Stomach (tissue), 8 donors: ENCODE measurements at regions not wholly inside any gene's neighbourhood (a gene's known extent, or its start where the extent isn't known, plus 50 kb on each side); places are given as distances from the start of the nearest gene placed in this dataset.

ENCODE experiments used
- DNase-seq, 2 donors: peaks; one replicate each; pipeline versions ENCODE4 v3.0.0 to v3.0.0-alpha.2; 2013 to 2019
- H3K27ac ChIP-seq, 5 donors: fragments of 200-600 bp in 4 of 5; sonication (generic) in 4 of 5; one replicate each; pipeline ENCODE4 v1.5.1; 2013 to 2019; ENCODE audit warnings: mild to moderate bottlenecking in 1 of 5, moderate library complexity in 1 of 5
- H3K27me3 ChIP-seq, 3 donors: fragments of 200-600 bp; sonication (generic); one replicate each; pipeline ENCODE4 v1.5.1; 2017 to 2019; ENCODE audit warnings: mixed run types in 1 of 3
- H3K36me3 ChIP-seq, 4 donors: fragments of 200-600 bp; sonication (generic); 1 replicate in 3 of 4; 2 replicates in 1 of 4; pipeline ENCODE4 v1.5.1; 2016 to 2019
- H3K4me1 ChIP-seq, 4 donors: fragments of 200-600 bp; sonication (generic); one replicate each; pipeline ENCODE4 v1.5.1; 2016 to 2019
- H3K4me3 ChIP-seq, 4 donors: fragments of 200-600 bp; sonication (generic) in 3 of 4; one replicate each; pipeline ENCODE4 v1.5.1; 2016 to 2019; ENCODE audit warnings: mild to moderate bottlenecking in 1 of 4
- H3K9me3 ChIP-seq, 4 donors: fragments of 200-600 bp; sonication (generic); one replicate each; pipeline ENCODE4 v1.5.1; 2016 to 2019
- CTCF ChIP-seq, 7 experiments: fragments of 450-650 bp in 4 of 7; fragments of 200-600 bp in 3 of 7; sonication (generic) in 3 of 7; IDR thresholded peaks; one replicate each; pipeline ENCODE4 v1.5.1; 2016 to 2019; ENCODE audit warnings: antibody characterized with exemption in 7 of 7, control low read depth in 2 of 7, mild to moderate bottlenecking in 1 of 7
- EP300 ChIP-seq: sonication (generic); formaldehyde crosslinking; IDR thresholded peaks from one replicate; pipeline ENCODE4 v1.6.1; 2017; ENCODE audit warnings: antibody characterized with exemption
- POLR2A ChIP-seq, 4 donors: fragments of 450-650 bp; IDR thresholded peaks; one replicate each; pipeline ENCODE4 v1.6.1; 2016; ENCODE audit warnings: antibody characterized with exemption in 4 of 4, control low read depth in 2 of 4, mild to moderate bottlenecking in 1 of 4, moderate library complexity in 1 of 4
- POLR2AphosphoS5 ChIP-seq, 3 donors: sonication (generic); formaldehyde crosslinking; IDR thresholded peaks; one replicate each; pipeline ENCODE4 v1.6.1; 2016; ENCODE audit warnings: antibody characterized with exemption in 3 of 3
- WGBS, 5 donors: extraction: QIAGEN DNeasy Blood & Tissue Kit in 3 of 5; methylation state at CpG; one replicate each; pipeline versions ENCODE4 v1.1.5 to v1.1.7; 2013 to 2018; 5-methylcytosine and 5-hydroxymethylcytosine counted together
- intact Hi-C: fragments of 100-400 bp; cut with DNase I; formaldehyde crosslinking; loops from one replicate; pipeline ENCODE4 v1.15.1; 2023; ENCODE audit warnings: low total_unique reads
- donor health status: healthy with polysubstance abuse.
- donor health status: Bipolar disorder and iron deficiency.
- donor health status: healthy.

DNA sequence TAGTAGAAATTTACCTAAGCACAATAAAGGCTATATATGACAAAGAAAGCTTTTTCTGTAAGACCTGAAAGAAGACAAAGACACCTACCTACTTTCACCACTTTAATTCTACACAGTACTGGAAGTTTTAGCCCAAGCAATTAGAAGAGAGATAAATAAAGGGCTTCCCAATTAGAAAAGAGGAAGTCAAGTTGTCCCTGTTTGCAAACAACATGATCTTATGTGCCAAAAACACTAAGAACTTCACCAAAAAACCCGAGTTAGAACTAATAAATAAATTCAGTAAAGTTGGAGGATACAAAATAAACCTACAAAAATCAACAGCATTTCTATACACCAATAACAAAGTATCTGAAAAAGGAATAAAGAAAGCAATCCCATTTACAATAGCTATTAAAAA lies 190.9 kb downstream of the NR2F2 start:
- Histone ChIP-seq H3K4me1 (no peaks in the 10 kb centered on the region), H3K27ac (no peak overlapping the region), H3K9me3 (peaks cover 0 to 10% (median 6%) of the 10 kb centered on the region in 4 donors), H3K27me3 (no peaks in the 10 kb centered on the region), H3K4me3 (no peak overlapping the region), H3K36me3 (no peaks in the 10 kb centered on the region)
- no peak for TF ChIP-seq POLR2A (IDR thresholded peaks at IDR 0.05)
- no peak for TF ChIP-seq CTCF (IDR thresholded peaks at IDR 0.05)
- TF ChIP-seq EP300 = no peak
- no peak for TF ChIP-seq POLR2AphosphoS5 (IDR thresholded peaks at IDR 0.05)
- intact Hi-C loops = no loop called here
- no peak for DNase-seq
- 70 to 88% (median 79%) methylated on average over 1 of the region's 1 CpG for WGBS, 5 donors

DNA sequence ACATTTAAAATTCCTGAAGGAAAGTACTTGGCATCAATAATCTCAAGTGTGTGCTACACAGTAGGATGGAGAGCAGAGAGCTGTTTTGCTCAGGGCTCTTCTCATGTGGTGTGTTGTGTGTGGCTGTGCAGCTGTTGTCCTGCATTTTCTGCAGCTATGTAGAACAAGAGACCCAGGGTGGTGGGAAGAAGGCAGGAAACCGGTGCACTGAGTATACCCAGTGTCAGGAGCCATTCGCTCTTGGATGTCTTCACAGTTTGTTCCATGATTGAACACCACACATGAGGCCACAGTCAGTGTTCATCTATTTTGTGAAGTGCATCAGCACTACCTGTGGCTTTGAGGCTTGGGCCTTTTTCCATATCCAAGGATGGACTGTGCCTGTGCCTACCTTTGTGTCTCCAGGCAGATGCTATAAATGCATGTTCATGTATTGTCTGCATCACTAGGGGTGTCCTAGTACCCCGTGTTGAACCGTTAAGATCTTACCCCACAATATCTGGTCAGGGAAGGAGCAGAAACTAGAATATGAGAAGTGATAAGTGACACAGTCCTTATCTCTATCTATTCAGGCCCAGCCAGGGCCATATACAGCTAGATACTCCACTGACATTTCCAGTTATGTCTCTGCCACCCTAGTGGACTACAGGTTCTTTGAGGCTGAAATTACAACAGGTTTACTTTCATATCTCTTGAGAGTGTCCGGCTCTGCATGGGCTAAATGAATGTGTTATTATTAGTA lies 194.3 kb downstream of the NR2F2 start:
- H3K36me3 ChIP-seq = no peaks in the 10 kb centered on the region
- H3K4me1 ChIP-seq = no peaks in the 10 kb centered on the region
- TF ChIP-seq POLR2AphosphoS5 (IDR thresholded peaks at IDR 0.05) = no peak
- no peak for TF ChIP-seq CTCF (IDR thresholded peaks at IDR 0.05)
- TF ChIP-seq EP300 = no peak
- TF ChIP-seq POLR2A (IDR thresholded peaks at IDR 0.05) = no peak
- peaks cover 0 to 10% (median 6%) of the 10 kb centered on the region in 4 donors for H3K9me3 ChIP-seq
- no peak overlapping the region for H3K4me3 ChIP-seq
- DNase-seq = no peak
- WGBS, 5 donors = 65 to 77% (median 68%) methylated on average over 5 of the region's 5 CpGs
- intact Hi-C loops = no loop called here
- no peaks in the 10 kb centered on the region for H3K27me3 ChIP-seq
- no peak overlapping the region for H3K27ac ChIP-seq

DNA sequence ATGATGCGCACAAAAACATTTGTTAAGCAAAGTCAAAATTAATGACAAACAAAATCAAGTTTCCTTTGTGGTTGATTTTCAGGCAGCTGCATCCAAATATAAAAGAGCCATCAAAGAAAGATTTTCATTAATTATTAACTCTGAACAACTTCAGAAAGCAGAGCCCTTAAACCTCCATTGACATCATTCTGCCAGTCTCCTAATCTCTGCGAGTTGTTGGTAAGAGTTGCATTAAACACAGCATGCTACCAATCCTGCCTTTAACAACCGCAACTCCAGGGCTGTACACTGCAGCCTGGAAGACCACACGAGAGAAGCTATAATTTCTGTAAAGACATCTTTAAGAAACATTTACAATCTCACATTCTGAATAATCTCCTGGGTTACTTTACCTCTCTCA lies 204.6 kb downstream of the NR2F2 start:
- Histone ChIP-seq H3K4me1 (no peaks in the 10 kb centered on the region), H3K27me3 (no peaks in the 10 kb centered on the region), H3K27ac (no peak overlapping the region), H3K9me3 (no peaks in the 10 kb centered on the region), H3K36me3 (no peaks in the 10 kb centered on the region), H3K4me3 (no peak overlapping the region)
- DNase-seq = no peak
- 47 to 62% (median 55%) methylated on average over 4 of the region's 4 CpGs for WGBS, 5 donors
- intact Hi-C loops = no loop called here
- TF ChIP-seq EP300 (no peak), CTCF (IDR thresholded peaks at IDR 0.05) (no peak), POLR2AphosphoS5 (IDR thresholded peaks at IDR 0.05) (no peak), POLR2A (IDR thresholded peaks at IDR 0.05) (no peak)

GRCh38 chr15:96538491-96538890 lies 208.0 kb downstream of the NR2F2 start:
- no peak for TF ChIP-seq POLR2A (IDR thresholded peaks at IDR 0.05)
- intact Hi-C loops = no loop called here
- H3K4me1 ChIP-seq = no peaks in the 10 kb centered on the region
- H3K27ac ChIP-seq = no peak overlapping the region
- no peak for DNase-seq
- WGBS, 5 donors = 77 to 83% (median 80%) methylated on average over 3 of the region's 3 CpGs
- H3K4me3 ChIP-seq = no peak overlapping the region
- no peaks in the 10 kb centered on the region for H3K9me3 ChIP-seq
- H3K36me3 ChIP-seq = no peaks in the 10 kb centered on the region
- no peaks in the 10 kb centered on the region for H3K27me3 ChIP-seq

DNA sequence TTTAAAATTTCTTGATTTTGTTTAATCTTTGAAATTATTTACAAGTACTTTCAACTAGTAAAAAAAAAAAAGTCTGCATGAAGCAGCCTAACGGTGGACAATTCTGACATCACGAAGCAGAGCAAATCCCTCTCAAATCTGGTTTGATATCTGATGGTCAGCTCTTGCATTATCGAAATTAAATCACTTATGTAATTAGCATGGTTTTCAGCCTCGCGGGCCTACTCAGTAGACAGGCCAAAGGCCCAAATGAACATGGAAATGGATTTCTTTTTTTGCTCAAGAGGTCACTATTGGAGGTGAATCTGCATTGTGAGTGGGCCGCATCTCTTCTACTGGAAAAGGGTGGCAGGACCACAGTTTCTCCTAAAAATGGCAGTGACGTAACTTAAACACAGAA lies 209.8 kb downstream of the NR2F2 start:
- TF ChIP-seq CTCF (IDR thresholded peaks at IDR 0.05) = no peak
- no peak for TF ChIP-seq POLR2A (IDR thresholded peaks at IDR 0.05)
- TF ChIP-seq POLR2AphosphoS5 (IDR thresholded peaks at IDR 0.05) = no peak
- TF ChIP-seq EP300 = no peak
- intact Hi-C loops = no loop called here
- Histone ChIP-seq H3K4me3 (no peak overlapping the region), H3K9me3 (no peaks in the 10 kb centered on the region), H3K4me1 (no peaks in the 10 kb centered on the region), H3K27ac (no peak overlapping the region), H3K36me3 (no peaks in the 10 kb centered on the region), H3K27me3 (no peaks in the 10 kb centered on the region)
- 92 to 96% (median 94%) methylated on average over 7 of the region's 7 CpGs for WGBS, 5 donors
- DNase-seq = no peak
